ENCODE measurements at regions not wholly inside any gene's neighbourhood (a gene's known extent, or its start where the extent isn't known, plus 50 kb on each side); places are given as distances from the start of the nearest gene placed in this dataset.

DNA sequence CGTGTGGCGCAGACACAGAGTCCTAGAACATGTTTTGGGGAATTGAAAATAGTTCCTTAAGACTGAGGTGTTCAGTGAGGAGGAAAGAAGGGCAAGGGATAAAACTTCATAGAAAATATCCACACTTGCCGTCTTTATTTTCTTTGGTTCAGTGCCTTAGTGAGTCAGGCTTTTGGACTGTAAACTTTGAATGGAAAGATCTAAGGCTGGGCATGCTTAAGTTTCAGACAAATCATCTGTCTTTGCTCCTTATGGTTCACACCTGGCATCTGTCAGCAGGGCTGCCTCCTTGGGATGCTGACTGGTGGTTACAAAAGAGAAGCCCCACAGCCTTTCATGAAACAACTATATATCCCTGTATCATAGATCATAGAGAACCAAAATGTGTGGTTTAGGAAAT lies 136.3 kb upstream of the PRICKLE1 start:
- TF ChIP-seq CTCF (IDR thresholded peaks at IDR 0.05), result no peak
- no peak for TF ChIP-seq POLR2A (IDR thresholded peaks at IDR 0.05)
